ENCODE measurements at regions not wholly inside any gene's neighbourhood (a gene's known extent, or its start where the extent isn't known, plus 50 kb on each side); places are given as distances from the start of the nearest gene placed in this dataset.

DNA sequence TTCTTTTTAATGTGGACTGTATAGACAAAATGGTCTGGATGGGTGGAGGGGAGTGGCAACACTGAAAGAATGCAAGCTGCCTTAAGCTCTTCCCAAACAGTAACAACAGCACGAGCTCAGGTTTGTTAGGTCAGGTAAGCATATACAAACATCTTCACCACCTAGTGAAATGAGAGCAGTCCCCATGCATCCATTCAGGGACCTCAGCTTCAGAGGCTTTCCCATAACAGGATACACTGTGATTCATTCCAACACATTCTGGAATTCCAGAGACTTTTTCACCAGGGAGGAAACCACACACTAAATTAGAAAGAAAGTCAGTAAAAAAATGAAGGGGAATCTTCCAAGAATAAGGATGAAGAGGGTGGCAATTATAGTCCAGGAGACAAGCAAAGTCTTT, 50.4 kb upstream of the BZW1 start:
- POLR2A ChIA-PET: interaction anchor here (1.1 to 1.3 kb wide), 3 partner anchors 13 to 20 kb away, joined by 3 to 5 read pairs (median 3); no protein-coding TSS in a partner anchor
- Histone ChIP-seq H3K27ac (ENCODE audit: extremely low read length, insufficient read depth, low read length) (no peak overlapping the region), H3K27me3 (ENCODE audit: control insufficient read depth in 1 of 2, insufficient read depth in 2 of 2, low read length in 2 of 2) (peaks cover 0 to 8% of the 10 kb centered on the region in 2 experiments; a peak in 1 of 5 replicates), H2AFZ (ENCODE audit: low read length) (no peak overlapping the region), H3K4me1 (ENCODE audit: insufficient read depth, low read length) (peaks cover 63% of the 10 kb centered on the region), H3K9ac (ENCODE audit: insufficient read depth, low read depth, low read length) (no peak overlapping the region), H3K9me3 (ENCODE audit: low read length) (no peaks in the 10 kb centered on the region), H3K79me2 (ENCODE audit: insufficient read depth, low read length) (no peaks in the 10 kb centered on the region), H3K4me2 (ENCODE audit: low read depth, low read length) (no peak overlapping the region), H3K4me3 (replicated peaks in 1 of 3; ENCODE audit: insufficient read depth in 1 of 3, low read depth in 2 of 3, low read length in 3 of 3) (no peak overlapping the region), H4K20me1 (ENCODE audit: insufficient read depth, low read length) (no peaks in the 10 kb centered on the region), H3K36me3 (replicated peaks in 1 of 2; ENCODE audit: control insufficient read depth in 1 of 2, insufficient read depth in 2 of 2, low read length in 2 of 2) (no peaks in the 10 kb centered on the region)
- ATAC-seq (no peak), DNase-seq (ENCODE audit: low spot score) (no peak), FAIRE-seq (no peak)
- no peak for TF ChIP-seq SRSF4 (IDR thresholded peaks at IDR 0.05; ENCODE audit: low read depth, low read length, poor library complexity, severe bottlenecking)
- no peak for TF ChIP-seq ARNT (IDR thresholded peaks at IDR 0.05)
- no peak for TF ChIP-seq ZKSCAN1 (IDR thresholded peaks at IDR 0.05; ENCODE audit: low read length)
- TF ChIP-seq, protein P1, sequence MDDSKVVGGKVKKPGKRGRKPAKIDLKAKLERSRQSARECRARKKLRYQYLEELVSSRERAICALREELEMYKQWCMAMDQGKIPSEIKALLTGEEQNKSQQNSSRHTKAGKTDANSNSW (CRISPR knock-in tag; IDR thresholded peaks at IDR 0.05; ENCODE audit: borderline replicate concordance): no peak
- TF ChIP-seq SMYD3 (CRISPR knock-in tag; IDR thresholded peaks at IDR 0.05): no peak
- TF ChIP-seq NFE2 (CRISPR knock-in tag; IDR thresholded peaks at IDR 0.05): no peak
- TF ChIP-seq POLR2G (IDR thresholded peaks at IDR 0.05; ENCODE audit: low read depth, low read length): no peak
- no peak for TF ChIP-seq ZNF703 (CRISPR knock-in tag; IDR thresholded peaks at IDR 0.05; ENCODE audit: borderline replicate concordance)
- TF ChIP-seq PHF21A (CRISPR knock-in tag; IDR thresholded peaks at IDR 0.05): no peak
- TF ChIP-seq, protein P2, sequence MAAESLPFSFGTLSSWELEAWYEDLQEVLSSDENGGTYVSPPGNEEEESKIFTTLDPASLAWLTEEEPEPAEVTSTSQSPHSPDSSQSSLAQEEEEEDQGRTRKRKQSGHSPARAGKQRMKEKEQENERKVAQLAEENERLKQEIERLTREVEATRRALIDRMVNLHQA (CRISPR knock-in tag; IDR thresholded peaks at IDR 0.05): no peak
- no peak for TF ChIP-seq NFYC (CRISPR knock-in tag; IDR thresholded peaks at IDR 0.05)
- TF ChIP-seq, protein P3, sequence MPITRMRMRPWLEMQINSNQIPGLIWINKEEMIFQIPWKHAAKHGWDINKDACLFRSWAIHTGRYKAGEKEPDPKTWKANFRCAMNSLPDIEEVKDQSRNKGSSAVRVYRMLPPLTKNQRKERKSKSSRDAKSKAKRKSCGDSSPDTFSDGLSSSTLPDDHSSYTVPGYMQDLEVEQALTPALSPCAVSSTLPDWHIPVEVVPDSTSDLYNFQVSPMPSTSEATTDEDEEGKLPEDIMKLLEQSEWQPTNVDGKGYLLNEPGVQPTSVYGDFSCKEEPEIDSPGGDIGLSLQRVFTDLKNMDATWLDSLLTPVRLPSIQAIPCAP (CRISPR knock-in tag; IDR thresholded peaks at IDR 0.05; ENCODE audit: low read depth): no peak
- TF ChIP-seq, protein P4, sequence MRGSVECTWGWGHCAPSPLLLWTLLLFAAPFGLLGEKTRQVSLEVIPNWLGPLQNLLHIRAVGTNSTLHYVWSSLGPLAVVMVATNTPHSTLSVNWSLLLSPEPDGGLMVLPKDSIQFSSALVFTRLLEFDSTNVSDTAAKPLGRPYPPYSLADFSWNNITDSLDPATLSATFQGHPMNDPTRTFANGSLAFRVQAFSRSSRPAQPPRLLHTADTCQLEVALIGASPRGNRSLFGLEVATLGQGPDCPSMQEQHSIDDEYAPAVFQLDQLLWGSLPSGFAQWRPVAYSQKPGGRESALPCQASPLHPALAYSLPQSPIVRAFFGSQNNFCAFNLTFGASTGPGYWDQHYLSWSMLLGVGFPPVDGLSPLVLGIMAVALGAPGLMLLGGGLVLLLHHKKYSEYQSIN (CRISPR knock-in tag; IDR thresholded peaks at IDR 0.05; ENCODE audit: borderline replicate concordance): no peak
- TF ChIP-seq, protein P5, sequence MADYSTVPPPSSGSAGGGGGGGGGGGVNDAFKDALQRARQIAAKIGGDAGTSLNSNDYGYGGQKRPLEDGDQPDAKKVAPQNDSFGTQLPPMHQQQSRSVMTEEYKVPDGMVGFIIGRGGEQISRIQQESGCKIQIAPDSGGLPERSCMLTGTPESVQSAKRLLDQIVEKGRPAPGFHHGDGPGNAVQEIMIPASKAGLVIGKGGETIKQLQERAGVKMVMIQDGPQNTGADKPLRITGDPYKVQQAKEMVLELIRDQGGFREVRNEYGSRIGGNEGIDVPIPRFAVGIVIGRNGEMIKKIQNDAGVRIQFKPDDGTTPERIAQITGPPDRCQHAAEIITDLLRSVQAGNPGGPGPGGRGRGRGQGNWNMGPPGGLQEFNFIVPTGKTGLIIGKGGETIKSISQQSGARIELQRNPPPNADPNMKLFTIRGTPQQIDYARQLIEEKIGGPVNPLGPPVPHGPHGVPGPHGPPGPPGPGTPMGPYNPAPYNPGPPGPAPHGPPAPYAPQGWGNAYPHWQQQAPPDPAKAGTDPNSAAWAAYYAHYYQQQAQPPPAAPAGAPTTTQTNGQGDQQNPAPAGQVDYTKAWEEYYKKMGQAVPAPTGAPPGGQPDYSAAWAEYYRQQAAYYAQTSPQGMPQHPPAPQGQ (CRISPR knock-in tag; IDR thresholded peaks at IDR 0.05; ENCODE audit: borderline replicate concordance): no peak
- TF ChIP-seq, protein P6, sequence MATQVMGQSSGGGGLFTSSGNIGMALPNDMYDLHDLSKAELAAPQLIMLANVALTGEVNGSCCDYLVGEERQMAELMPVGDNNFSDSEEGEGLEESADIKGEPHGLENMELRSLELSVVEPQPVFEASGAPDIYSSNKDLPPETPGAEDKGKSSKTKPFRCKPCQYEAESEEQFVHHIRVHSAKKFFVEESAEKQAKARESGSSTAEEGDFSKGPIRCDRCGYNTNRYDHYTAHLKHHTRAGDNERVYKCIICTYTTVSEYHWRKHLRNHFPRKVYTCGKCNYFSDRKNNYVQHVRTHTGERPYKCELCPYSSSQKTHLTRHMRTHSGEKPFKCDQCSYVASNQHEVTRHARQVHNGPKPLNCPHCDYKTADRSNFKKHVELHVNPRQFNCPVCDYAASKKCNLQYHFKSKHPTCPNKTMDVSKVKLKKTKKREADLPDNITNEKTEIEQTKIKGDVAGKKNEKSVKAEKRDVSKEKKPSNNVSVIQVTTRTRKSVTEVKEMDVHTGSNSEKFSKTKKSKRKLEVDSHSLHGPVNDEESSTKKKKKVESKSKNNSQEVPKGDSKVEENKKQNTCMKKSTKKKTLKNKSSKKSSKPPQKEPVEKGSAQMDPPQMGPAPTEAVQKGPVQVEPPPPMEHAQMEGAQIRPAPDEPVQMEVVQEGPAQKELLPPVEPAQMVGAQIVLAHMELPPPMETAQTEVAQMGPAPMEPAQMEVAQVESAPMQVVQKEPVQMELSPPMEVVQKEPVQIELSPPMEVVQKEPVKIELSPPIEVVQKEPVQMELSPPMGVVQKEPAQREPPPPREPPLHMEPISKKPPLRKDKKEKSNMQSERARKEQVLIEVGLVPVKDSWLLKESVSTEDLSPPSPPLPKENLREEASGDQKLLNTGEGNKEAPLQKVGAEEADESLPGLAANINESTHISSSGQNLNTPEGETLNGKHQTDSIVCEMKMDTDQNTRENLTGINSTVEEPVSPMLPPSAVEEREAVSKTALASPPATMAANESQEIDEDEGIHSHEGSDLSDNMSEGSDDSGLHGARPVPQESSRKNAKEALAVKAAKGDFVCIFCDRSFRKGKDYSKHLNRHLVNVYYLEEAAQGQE (IDR thresholded peaks at IDR 0.05; ENCODE audit: borderline replicate concordance in 1 of 2, low read depth in 1 of 2, low read length in 2 of 2): no peak
- 8% methylated on average over 1 of the region's 1 CpG for WGBS (ENCODE audit: low lambda C conversion rate)
- intact Hi-C loops (cut with micrococcal nuclease; ENCODE audit: unreplicated experiment) (no loop called here), in situ Hi-C loops (cut with HindIII; ENCODE audit: extremely low pct_ligation_motif_present, low pct_unique_long_range_greater_than_20kb) (no loop called here)
- no TSS peak for BruUV-seq (replicated peaks)
- CTCF ChIA-PET (ENCODE audit: low intra/inter-chr PET ratio, low total read pairs): no interaction called here

Data from HepG2 (cell line).